ENCODE measurements at regions not wholly inside any gene's neighbourhood (a gene's known extent, or its start where the extent isn't known, plus 50 kb on each side); places are given as distances from the start of the nearest gene placed in this dataset.

DNA sequence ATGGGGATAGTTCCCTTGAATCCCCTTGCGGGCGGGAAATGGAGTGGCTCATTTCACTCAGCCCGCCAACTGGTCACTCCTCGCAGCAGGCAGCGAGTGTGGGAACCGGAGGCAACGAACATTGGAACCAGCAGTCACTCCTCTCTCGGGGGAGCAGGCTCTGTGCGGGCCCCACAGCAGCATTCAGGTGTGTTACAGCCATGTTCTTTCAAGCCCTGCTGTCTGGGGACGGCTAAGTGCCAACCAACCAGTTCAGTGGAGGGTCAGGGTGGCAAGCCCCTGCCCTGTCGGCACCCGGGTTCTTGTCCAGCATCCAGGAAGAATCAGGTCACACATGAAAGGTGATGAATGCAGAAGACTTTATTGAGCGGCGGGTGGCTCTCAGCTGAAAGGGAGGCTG, 370.5 kb downstream of the NUF2 start:
- TF ChIP-seq, protein P1, sequence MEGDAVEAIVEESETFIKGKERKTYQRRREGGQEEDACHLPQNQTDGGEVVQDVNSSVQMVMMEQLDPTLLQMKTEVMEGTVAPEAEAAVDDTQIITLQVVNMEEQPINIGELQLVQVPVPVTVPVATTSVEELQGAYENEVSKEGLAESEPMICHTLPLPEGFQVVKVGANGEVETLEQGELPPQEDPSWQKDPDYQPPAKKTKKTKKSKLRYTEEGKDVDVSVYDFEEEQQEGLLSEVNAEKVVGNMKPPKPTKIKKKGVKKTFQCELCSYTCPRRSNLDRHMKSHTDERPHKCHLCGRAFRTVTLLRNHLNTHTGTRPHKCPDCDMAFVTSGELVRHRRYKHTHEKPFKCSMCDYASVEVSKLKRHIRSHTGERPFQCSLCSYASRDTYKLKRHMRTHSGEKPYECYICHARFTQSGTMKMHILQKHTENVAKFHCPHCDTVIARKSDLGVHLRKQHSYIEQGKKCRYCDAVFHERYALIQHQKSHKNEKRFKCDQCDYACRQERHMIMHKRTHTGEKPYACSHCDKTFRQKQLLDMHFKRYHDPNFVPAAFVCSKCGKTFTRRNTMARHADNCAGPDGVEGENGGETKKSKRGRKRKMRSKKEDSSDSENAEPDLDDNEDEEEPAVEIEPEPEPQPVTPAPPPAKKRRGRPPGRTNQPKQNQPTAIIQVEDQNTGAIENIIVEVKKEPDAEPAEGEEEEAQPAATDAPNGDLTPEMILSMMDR (IDR thresholded peaks at IDR 0.05), result no peak
- TF ChIP-seq, protein P2, sequence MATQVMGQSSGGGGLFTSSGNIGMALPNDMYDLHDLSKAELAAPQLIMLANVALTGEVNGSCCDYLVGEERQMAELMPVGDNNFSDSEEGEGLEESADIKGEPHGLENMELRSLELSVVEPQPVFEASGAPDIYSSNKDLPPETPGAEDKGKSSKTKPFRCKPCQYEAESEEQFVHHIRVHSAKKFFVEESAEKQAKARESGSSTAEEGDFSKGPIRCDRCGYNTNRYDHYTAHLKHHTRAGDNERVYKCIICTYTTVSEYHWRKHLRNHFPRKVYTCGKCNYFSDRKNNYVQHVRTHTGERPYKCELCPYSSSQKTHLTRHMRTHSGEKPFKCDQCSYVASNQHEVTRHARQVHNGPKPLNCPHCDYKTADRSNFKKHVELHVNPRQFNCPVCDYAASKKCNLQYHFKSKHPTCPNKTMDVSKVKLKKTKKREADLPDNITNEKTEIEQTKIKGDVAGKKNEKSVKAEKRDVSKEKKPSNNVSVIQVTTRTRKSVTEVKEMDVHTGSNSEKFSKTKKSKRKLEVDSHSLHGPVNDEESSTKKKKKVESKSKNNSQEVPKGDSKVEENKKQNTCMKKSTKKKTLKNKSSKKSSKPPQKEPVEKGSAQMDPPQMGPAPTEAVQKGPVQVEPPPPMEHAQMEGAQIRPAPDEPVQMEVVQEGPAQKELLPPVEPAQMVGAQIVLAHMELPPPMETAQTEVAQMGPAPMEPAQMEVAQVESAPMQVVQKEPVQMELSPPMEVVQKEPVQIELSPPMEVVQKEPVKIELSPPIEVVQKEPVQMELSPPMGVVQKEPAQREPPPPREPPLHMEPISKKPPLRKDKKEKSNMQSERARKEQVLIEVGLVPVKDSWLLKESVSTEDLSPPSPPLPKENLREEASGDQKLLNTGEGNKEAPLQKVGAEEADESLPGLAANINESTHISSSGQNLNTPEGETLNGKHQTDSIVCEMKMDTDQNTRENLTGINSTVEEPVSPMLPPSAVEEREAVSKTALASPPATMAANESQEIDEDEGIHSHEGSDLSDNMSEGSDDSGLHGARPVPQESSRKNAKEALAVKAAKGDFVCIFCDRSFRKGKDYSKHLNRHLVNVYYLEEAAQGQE (IDR thresholded peaks at IDR 0.05; ENCODE audit: insufficient read depth in 1 of 2, low read depth in 2 of 2, low read length in 1 of 2), result no peak
- TF ChIP-seq POLR2AphosphoS5 (IDR thresholded peaks at IDR 0.05; ENCODE audit: low read depth, low read length), result no peak
- no peak for TF ChIP-seq SIN3A (IDR thresholded peaks at IDR 0.05; ENCODE audit: borderline replicate concordance, insufficient read depth, low read depth, low read length)
